ENCODE measurements at regions not wholly inside any gene's neighbourhood (a gene's known extent, or its start where the extent isn't known, plus 50 kb on each side); places are given as distances from the start of the nearest gene placed in this dataset.

DNA sequence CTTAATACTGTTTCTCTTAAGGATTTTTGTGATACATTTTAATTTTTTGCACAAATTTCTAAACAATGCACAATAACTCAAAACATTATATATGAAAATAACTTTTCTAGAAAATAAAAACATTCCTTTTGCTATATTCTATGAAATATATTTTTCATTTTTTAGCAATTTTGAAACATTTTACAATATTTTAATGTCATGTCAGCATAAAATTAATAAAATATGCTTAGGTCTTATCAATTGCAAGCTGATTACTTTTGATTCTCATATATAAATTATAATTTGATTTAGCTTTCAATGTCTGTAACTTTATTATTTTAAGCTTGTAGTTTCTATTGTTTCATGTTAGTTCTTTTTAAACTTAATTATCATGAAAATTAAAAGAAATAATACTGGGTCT, 898.7 kb downstream of the TMEM182 start:
- Histone ChIP-seq H3K56ac (replicated peaks; ENCODE audit: insufficient read length, low read depth, low read length) (no peak overlapping the region), H3K4me1 (replicated peaks in 1 of 4; ENCODE audit: control insufficient read depth in 3 of 4, insufficient read depth in 4 of 4, low read length in 3 of 4) (no peaks in the 10 kb centered on the region), H3K36me3 (ENCODE audit: control insufficient read depth in 2 of 4, insufficient read depth in 4 of 4, low read length in 3 of 4) (no peaks in the 10 kb centered on the region), H3K27ac (ENCODE audit: low read depth, low read length) (no peak overlapping the region), H2BK12ac (ENCODE audit: low read depth, low read length) (no peak overlapping the region), H3K14ac (ENCODE audit: insufficient read length) (no peak overlapping the region), H2AFZ (ENCODE audit: low read length) (no peak overlapping the region), H4K91ac (replicated peaks; ENCODE audit: insufficient read length, low read length) (no peak overlapping the region), H4K8ac (ENCODE audit: extremely low read depth, insufficient read depth, low read length) (no peak overlapping the region), H3K79me1 (ENCODE audit: low read depth, low read length) (no peaks in the 10 kb centered on the region), H3K4ac (replicated peaks; ENCODE audit: insufficient read length, low read depth, low read length) (no peak overlapping the region), H2BK15ac (ENCODE audit: low read length) (no peak overlapping the region), H3K23ac (ENCODE audit: insufficient read length) (no peak overlapping the region), H2BK120ac (replicated peaks; ENCODE audit: low read depth, low read length) (no peak overlapping the region), H3K4me3 (ENCODE audit: extremely low read depth in 1 of 4, insufficient read depth in 2 of 4, low read depth in 3 of 4, low read length in 4 of 4) (no peak overlapping the region), H2AK5ac (ENCODE audit: low read depth, low read length) (no peak overlapping the region), H3K4me2 (ENCODE audit: insufficient read depth in 1 of 2, low read depth in 2 of 2, low read length in 2 of 2) (no peak overlapping the region), H4K5ac (ENCODE audit: insufficient read length, low read depth, low read length) (no peak overlapping the region), H4K20me1 (replicated peaks in 1 of 2; ENCODE audit: control insufficient read depth in 1 of 2, insufficient read depth in 2 of 2, low read length in 2 of 2) (no peaks in the 10 kb centered on the region), H2BK20ac (ENCODE audit: low read length) (no peak overlapping the region), H3K23me2 (ENCODE audit: low read depth, low read length) (no peaks in the 10 kb centered on the region), H3K18ac (ENCODE audit: extremely low read depth, low read length) (no peak overlapping the region), H2BK5ac (ENCODE audit: low read depth, low read length) (no peak overlapping the region), H3K27me3 (replicated peaks in 1 of 4; ENCODE audit: control insufficient read depth in 3 of 4, extremely low read depth in 1 of 4, insufficient read depth in 3 of 4, low read length in 3 of 4) (no peaks in the 10 kb centered on the region), H3K9me3 (ENCODE audit: insufficient read depth in 2 of 2, low read depth in 1 of 2, low read length in 1 of 2) (no peaks in the 10 kb centered on the region), H3K9ac (replicated peaks in 1 of 4; ENCODE audit: extremely low read depth in 1 of 4, low read depth in 3 of 4, low read length in 3 of 4) (no peak overlapping the region), H3K79me2 (ENCODE audit: control insufficient read depth in 1 of 2, insufficient read depth in 2 of 2, low read length in 2 of 2) (no peaks in the 10 kb centered on the region)
- POLR2A ChIA-PET (ENCODE audit: partially characterized antibody), result no interaction called here
- DNase-seq (ENCODE audit: low read depth in 1 of 2, low spot score in 2 of 2) (no peak), FAIRE-seq (no peak)
- TF ChIP-seq YY1 (IDR thresholded peaks at IDR 0.05; ENCODE audit: low read depth, low read length) (no peak), MAFK (IDR thresholded peaks at IDR 0.05; ENCODE audit: low read depth, low read length) (peak; percentile 91)
- CTCF ChIA-PET (ENCODE audit: partially characterized antibody), result no interaction called here
